ENCODE measurements at regions not wholly inside any gene's neighbourhood (a gene's known extent, or its start where the extent isn't known, plus 50 kb on each side); places are given as distances from the start of the nearest gene placed in this dataset.

- DNase-seq: no peak
Observed at GRCh38 chr1:209390764-209391163, 192.8 kb upstream of the CAMK1G start.

DNA sequence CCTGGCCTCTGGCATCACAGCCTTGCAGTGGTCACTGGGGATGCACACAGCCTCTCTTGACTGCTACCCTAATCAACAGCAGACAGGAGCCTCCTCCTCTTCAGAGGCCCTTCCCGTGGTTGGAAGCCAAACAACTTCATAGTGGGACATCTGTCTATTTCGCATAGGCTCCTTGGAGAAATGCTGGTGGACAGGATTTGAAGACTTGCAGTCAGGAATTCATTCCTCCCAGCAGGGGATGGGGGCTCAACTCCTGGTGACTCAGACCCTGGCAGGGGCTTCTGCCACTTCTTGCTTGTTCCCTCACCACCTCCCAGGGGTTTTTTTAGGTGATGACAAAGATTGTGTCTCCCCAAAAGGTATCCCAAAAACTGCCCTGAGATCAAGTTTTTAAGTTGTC lies 191.7 kb upstream of the CAMK1G start:
- no peak for DNase-seq

- no peak for DNase-seq
Observed at GRCh38 chr1:209395169-209395568, 188.3 kb upstream of the CAMK1G start.

DNA sequence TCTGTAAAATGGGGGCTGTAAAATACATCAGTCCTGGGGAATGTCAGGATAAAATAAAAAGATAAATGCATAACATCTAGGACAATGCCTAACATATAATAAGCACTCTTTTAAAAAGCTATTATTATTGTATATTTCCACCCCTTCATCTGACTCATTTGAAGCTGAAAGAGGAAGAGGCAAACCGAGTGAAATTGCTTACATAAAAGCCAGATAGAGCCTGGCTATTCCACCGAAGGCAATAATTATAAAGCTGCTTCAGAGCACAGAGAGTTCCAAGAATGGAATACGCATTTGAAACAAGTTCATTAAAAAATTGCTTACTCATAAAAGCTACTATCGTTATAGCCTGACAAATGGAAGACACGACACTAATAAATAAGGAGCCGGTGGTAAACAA lies 186.1 kb upstream of the CAMK1G start:
- no peak for DNase-seq

DNA sequence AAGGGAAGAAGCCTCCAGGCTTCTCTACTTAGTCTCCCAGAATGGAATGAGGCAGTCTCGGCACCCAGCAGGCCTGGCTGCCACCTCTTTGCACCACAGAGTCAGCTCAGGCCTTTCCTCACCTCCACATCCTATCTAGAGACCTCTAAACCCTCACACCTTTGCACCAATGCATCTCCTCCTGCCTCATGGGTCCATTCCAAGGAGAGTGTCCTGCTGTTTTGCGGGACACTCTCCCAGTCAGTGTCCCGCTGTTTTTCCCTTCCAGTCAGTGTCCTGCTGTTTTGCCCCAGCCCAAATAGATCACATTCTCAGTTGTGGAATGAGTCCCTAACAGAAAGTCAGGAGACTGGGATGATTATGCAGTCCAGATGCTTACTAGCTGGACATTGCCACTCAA lies 185.6 kb upstream of the CAMK1G start:
- DNase-seq: no peak

- no peak for DNase-seq
Observed at GRCh38 chr1:209398313-209398991, 185.1 kb upstream of the CAMK1G start.

DNA sequence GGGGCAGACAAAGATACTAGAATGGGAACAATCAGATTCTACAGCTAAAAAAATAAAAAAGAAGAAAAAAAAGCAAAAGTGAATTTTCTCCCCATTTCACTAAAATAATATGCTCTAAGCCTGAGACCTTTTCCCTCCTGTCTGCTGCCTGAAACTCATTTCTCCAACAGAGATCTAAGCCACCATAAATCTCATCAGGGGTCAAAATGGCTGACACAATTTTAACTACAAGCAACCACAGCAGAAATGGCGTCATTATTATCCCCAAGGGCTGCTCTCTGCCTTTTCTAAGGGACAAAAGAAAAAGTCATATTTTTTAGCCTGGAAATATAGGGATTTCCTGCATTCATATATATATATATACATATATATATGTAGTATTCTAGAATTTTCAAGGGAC lies 183.7 kb upstream of the CAMK1G start:
- no peak for DNase-seq

- DNase-seq: no peak
Observed at GRCh38 chr1:209400351-209401220, 182.9 kb upstream of the CAMK1G start.

GRCh38 chr1:209402697-209403096 lies 180.8 kb upstream of the CAMK1G start:
- DNase-seq: no peak

- DNase-seq: no peak
Observed at GRCh38 chr1:209403921-209404320, 179.6 kb upstream of the CAMK1G start.

GRCh38 chr1:209404577-209404976 lies 178.9 kb upstream of the CAMK1G start:
- DNase-seq: no peak

DNA sequence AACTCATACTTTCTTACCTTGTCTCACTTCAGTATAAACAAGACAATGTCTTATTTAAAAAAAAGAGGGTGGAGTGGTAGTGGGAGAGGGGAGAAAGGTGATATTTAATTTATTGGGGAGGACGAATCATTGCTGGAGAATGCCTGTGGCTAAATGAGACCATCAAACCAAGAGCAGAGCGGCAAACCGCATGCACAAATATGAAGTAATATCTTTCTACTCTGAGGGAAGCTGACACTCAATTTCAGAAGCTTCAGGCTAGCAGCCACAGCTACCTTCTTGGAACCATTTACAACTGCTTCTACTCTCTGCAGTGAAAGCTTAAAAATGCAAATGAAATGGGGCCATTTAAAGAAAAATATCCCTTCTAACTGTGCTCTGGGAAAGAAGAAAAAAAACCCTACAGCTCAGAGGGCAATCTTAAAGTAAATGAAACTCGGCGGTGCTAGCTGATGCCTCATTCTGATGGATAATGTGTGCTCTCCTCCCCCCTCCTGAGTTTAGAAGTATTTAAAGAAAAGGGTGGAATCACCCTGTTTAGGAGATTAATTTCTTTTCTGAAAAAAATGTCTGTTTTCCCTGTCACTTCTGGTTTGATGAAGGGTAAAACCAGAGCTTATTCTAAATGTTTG lies 178.2 kb upstream of the CAMK1G start:
- no peak for DNase-seq

GRCh38 chr1:209406168-209406567 lies 177.3 kb upstream of the CAMK1G start:
- no peak for DNase-seq

- no peak for DNase-seq
Observed at GRCh38 chr1:209406595-209406994, 176.9 kb upstream of the CAMK1G start.

- DNase-seq: no peak
Observed at GRCh38 chr1:209409780-209410179, 173.7 kb upstream of the CAMK1G start.

GRCh38 chr1:209411491-209411929 lies 172.0 kb upstream of the CAMK1G start:
- no peak for DNase-seq

- DNase-seq: no peak
Observed at GRCh38 chr1:209412036-209412435, 171.5 kb upstream of the CAMK1G start.

DNA sequence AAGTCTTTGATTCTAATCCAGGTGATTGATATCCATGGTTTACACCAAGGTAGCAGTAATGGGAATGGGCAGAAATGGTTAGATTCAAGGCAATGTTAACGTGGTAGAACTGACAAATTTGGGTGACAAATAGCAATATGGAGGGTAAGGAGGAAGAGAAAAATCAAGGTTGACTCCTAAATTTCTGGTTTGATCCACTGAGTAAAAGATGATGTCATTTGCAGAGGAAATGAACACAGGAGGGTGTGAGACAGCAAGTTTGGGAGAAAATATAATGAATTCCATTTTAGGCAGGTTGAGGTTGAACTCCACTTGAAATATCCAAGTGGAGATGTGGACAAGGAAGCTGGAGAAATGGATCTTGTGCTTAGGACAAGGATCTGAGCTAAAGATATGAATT lies 170.9 kb upstream of the CAMK1G start:
- DNase-seq: no peak

GRCh38 chr1:209413062-209413461 lies 170.5 kb upstream of the CAMK1G start:
- DNase-seq: no peak

DNA sequence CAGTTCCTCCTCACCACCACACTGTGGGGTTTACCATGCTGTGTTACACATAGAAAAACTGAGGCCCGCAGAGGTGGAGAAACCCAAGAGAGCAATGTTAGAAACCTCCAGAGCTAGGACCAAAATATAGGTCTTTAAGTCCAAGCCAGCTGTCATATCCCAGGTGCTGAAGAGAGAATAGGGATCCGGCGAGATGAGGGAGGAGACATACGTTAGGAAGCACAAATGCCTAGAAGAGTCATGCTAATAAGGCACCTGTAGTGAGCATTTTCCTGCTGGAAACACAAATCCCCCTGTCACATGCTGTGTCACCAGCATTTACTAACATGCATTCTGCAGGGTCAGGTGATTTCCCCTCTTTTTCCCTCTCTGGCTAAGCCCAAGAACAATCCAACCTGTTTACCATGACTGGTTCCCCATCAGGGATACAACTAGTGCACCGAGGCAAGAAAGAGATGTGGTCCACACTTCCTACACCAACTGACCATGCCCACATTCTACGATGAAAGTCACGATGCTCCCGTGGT lies 168.6 kb upstream of the CAMK1G start:
- DNase-seq: no peak

DNA sequence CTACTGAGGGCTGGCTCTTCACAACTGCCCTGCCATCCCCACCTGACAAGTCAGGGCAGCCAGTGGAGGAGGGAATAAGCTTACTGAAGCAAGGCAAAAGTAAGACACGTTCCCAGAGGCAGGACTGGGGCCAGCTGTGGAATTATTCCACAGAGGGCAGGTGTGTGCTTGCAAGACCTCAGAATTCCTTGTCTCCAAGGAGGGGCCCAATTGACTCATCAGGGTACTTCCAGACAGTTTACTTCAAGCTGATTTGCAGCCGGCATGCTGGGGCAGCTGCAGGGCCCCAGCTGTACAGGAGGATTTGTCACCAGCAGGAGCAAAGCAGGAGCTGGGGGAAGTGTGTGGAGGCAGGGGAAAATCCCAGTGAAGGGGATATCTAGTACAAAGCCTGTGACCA lies 167.5 kb upstream of the CAMK1G start:
- no peak for DNase-seq

DNA sequence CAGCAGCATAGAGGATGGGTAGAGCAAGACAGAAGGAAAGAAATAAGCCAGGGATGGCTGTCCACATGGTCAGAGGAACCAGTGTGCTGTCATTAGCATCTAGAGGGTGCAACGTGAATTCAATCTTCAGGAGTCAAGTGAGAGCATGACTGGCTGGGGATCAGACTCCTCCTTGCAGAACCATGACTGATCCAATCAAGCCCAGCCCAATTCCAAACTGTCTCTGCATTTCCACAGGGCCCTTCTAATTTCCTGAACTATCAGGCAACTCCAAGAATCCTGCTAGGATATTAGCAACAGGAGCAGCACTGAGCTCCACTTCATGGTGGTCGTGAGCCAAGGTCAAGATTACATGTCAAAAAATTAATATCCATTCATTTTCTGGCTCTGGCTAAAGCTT lies 166.8 kb upstream of the CAMK1G start:
- no peak for DNase-seq

- no peak for DNase-seq
Observed at GRCh38 chr1:209417761-209418160, 165.8 kb upstream of the CAMK1G start.

- no peak for DNase-seq
Observed at GRCh38 chr1:209420276-209420675, 163.2 kb upstream of the CAMK1G start.

All from activated CD4-positive, alpha-beta T cell treated with anti-CD3 and anti-CD28 coated beads, Interleukin-2, amount 50 U/mL, for 4 hours (primary cell).